ENCODE measurements at regions not wholly inside any gene's neighbourhood (a gene's known extent, or its start where the extent isn't known, plus 50 kb on each side); places are given as distances from the start of the nearest gene placed in this dataset.

GRCh38 chr13:82292334-82292733 lies 1589.9 kb downstream of the SLITRK1 start:
- H3K9me3 ChIP-seq (ENCODE audit: control insufficient read depth in 5 of 5, low read length in 5 of 5): no peaks in the 10 kb centered on the region
- H3K27me3 ChIP-seq (ENCODE audit: control insufficient read depth in 5 of 5, insufficient read depth in 4 of 5, low read length in 5 of 5): no peaks in the 10 kb centered on the region
- no peak overlapping the region for H3K4me3 ChIP-seq (ENCODE audit: low read depth in 1 of 5, low read length in 5 of 5)
- no peak overlapping the region for H3K27ac ChIP-seq (ENCODE audit: low read depth, low read length)
- H3K36me3 ChIP-seq (ENCODE audit: control insufficient read depth in 5 of 5, insufficient read depth in 5 of 5, low read length in 5 of 5): no peaks in the 10 kb centered on the region
- no peak overlapping the region for H3K9ac ChIP-seq (ENCODE audit: low read length in 5 of 5)
- H3K4me1 ChIP-seq (ENCODE audit: control insufficient read depth in 5 of 5, insufficient read depth in 5 of 5, low read length in 5 of 5): no peaks in the 10 kb centered on the region

GRCh38 chr13:82291852-82292251 lies 1590.4 kb downstream of the SLITRK1 start:
- Histone ChIP-seq H3K36me3 (ENCODE audit: control insufficient read depth in 5 of 5, insufficient read depth in 5 of 5, low read length in 5 of 5) (no peaks in the 10 kb centered on the region), H3K9me3 (ENCODE audit: control insufficient read depth in 5 of 5, low read length in 5 of 5) (no peaks in the 10 kb centered on the region), H3K27me3 (ENCODE audit: control insufficient read depth in 5 of 5, insufficient read depth in 4 of 5, low read length in 5 of 5) (no peaks in the 10 kb centered on the region), H3K27ac (ENCODE audit: low read depth, low read length) (no peak overlapping the region), H3K4me3 (ENCODE audit: low read depth in 1 of 5, low read length in 5 of 5) (no peak overlapping the region), H3K9ac (ENCODE audit: low read length in 5 of 5) (no peak overlapping the region), H3K4me1 (ENCODE audit: control insufficient read depth in 5 of 5, insufficient read depth in 5 of 5, low read length in 5 of 5) (no peaks in the 10 kb centered on the region)

- no peaks in the 10 kb centered on the region for H3K4me1 ChIP-seq (ENCODE audit: control insufficient read depth in 5 of 5, insufficient read depth in 5 of 5, low read length in 5 of 5)
- H3K4me3 ChIP-seq (ENCODE audit: low read depth in 1 of 5, low read length in 5 of 5): no peak overlapping the region
- no peak overlapping the region for H3K27ac ChIP-seq (ENCODE audit: low read depth, low read length)
- H3K9me3 ChIP-seq (ENCODE audit: control insufficient read depth in 5 of 5, low read length in 5 of 5): peaks cover 0 to 2% (median 0%) of the 10 kb centered on the region in 5 donors
- H3K27me3 ChIP-seq (ENCODE audit: control insufficient read depth in 5 of 5, insufficient read depth in 4 of 5, low read length in 5 of 5): no peaks in the 10 kb centered on the region
- H3K9ac ChIP-seq (ENCODE audit: low read length in 5 of 5): no peak overlapping the region
- no peaks in the 10 kb centered on the region for H3K36me3 ChIP-seq (ENCODE audit: control insufficient read depth in 5 of 5, insufficient read depth in 5 of 5, low read length in 5 of 5)
Observed at GRCh38 chr13:82275644-82276043, 1606.6 kb downstream of the SLITRK1 start.

GRCh38 chr13:82259284-82259683 lies 1623.0 kb downstream of the SLITRK1 start:
- H3K4me1 ChIP-seq (ENCODE audit: control insufficient read depth in 5 of 5, insufficient read depth in 5 of 5, low read length in 5 of 5): no peaks in the 10 kb centered on the region
- no peak overlapping the region for H3K9ac ChIP-seq (ENCODE audit: low read length in 5 of 5)
- no peaks in the 10 kb centered on the region for H3K27me3 ChIP-seq (ENCODE audit: control insufficient read depth in 5 of 5, insufficient read depth in 4 of 5, low read length in 5 of 5)
- no peak overlapping the region for H3K27ac ChIP-seq (ENCODE audit: low read depth, low read length)
- H3K4me3 ChIP-seq (ENCODE audit: low read depth in 1 of 5, low read length in 5 of 5): no peak overlapping the region
- H3K36me3 ChIP-seq (ENCODE audit: control insufficient read depth in 5 of 5, insufficient read depth in 5 of 5, low read length in 5 of 5): no peaks in the 10 kb centered on the region
- no peaks in the 10 kb centered on the region for H3K9me3 ChIP-seq (ENCODE audit: control insufficient read depth in 5 of 5, low read length in 5 of 5)

GRCh38 chr13:82257790-82258507 lies 1624.3 kb downstream of the SLITRK1 start:
- no peaks in the 10 kb centered on the region for H3K36me3 ChIP-seq (ENCODE audit: control insufficient read depth in 5 of 5, insufficient read depth in 5 of 5, low read length in 5 of 5)
- no peaks in the 10 kb centered on the region for H3K27me3 ChIP-seq (ENCODE audit: control insufficient read depth in 5 of 5, insufficient read depth in 4 of 5, low read length in 5 of 5)
- H3K27ac ChIP-seq (ENCODE audit: low read depth, low read length): no peak overlapping the region

GRCh38 chr13:82248762-82249161 lies 1633.5 kb downstream of the SLITRK1 start:
- no peak overlapping the region for H3K4me3 ChIP-seq (ENCODE audit: low read depth in 1 of 5, low read length in 5 of 5)
- no peaks in the 10 kb centered on the region for H3K4me1 ChIP-seq (ENCODE audit: control insufficient read depth in 5 of 5, insufficient read depth in 5 of 5, low read length in 5 of 5)
- H3K27me3 ChIP-seq (ENCODE audit: control insufficient read depth in 5 of 5, insufficient read depth in 4 of 5, low read length in 5 of 5): no peaks in the 10 kb centered on the region
- H3K27ac ChIP-seq (ENCODE audit: low read depth, low read length): no peak overlapping the region
- H3K9ac ChIP-seq (ENCODE audit: low read length in 5 of 5): no peak overlapping the region
- H3K36me3 ChIP-seq (ENCODE audit: control insufficient read depth in 5 of 5, insufficient read depth in 5 of 5, low read length in 5 of 5): no peaks in the 10 kb centered on the region
- H3K9me3 ChIP-seq (ENCODE audit: control insufficient read depth in 5 of 5, low read length in 5 of 5): no peaks in the 10 kb centered on the region

More at GRCh38 chr13:82257790-82258507, 1624.3 kb downstream of the SLITRK1 start:
- H3K9me3 ChIP-seq (ENCODE audit: control insufficient read depth in 5 of 5, low read length in 5 of 5): no peaks in the 10 kb centered on the region
- H3K4me3 ChIP-seq (ENCODE audit: low read depth in 1 of 5, low read length in 5 of 5): no peak overlapping the region
- H3K9ac ChIP-seq (ENCODE audit: low read length in 5 of 5): no peak overlapping the region
- H3K4me1 ChIP-seq (ENCODE audit: control insufficient read depth in 5 of 5, insufficient read depth in 5 of 5, low read length in 5 of 5): no peaks in the 10 kb centered on the region

GRCh38 chr13:82245860-82246259 lies 1636.4 kb downstream of the SLITRK1 start:
- H3K27ac ChIP-seq (ENCODE audit: low read depth, low read length): no peak overlapping the region
- H3K4me3 ChIP-seq (ENCODE audit: low read depth in 1 of 5, low read length in 5 of 5): no peak overlapping the region
- H3K9me3 ChIP-seq (ENCODE audit: control insufficient read depth in 5 of 5, low read length in 5 of 5): no peaks in the 10 kb centered on the region
- no peaks in the 10 kb centered on the region for H3K27me3 ChIP-seq (ENCODE audit: control insufficient read depth in 5 of 5, insufficient read depth in 4 of 5, low read length in 5 of 5)
- H3K36me3 ChIP-seq (ENCODE audit: control insufficient read depth in 5 of 5, insufficient read depth in 5 of 5, low read length in 5 of 5): no peaks in the 10 kb centered on the region
- H3K4me1 ChIP-seq (ENCODE audit: control insufficient read depth in 5 of 5, insufficient read depth in 5 of 5, low read length in 5 of 5): no peaks in the 10 kb centered on the region
- H3K9ac ChIP-seq (ENCODE audit: low read length in 5 of 5): no peak overlapping the region

GRCh38 chr13:82224806-82225205 lies 1657.5 kb downstream of the SLITRK1 start:
- no peaks in the 10 kb centered on the region for H3K4me1 ChIP-seq (ENCODE audit: control insufficient read depth in 5 of 5, insufficient read depth in 5 of 5, low read length in 5 of 5)
- no peak overlapping the region for H3K4me3 ChIP-seq (ENCODE audit: low read depth in 1 of 5, low read length in 5 of 5)
- no peak overlapping the region for H3K9ac ChIP-seq (ENCODE audit: low read length in 5 of 5)
- H3K27ac ChIP-seq (ENCODE audit: low read depth, low read length): no peak overlapping the region
- no peaks in the 10 kb centered on the region for H3K36me3 ChIP-seq (ENCODE audit: control insufficient read depth in 5 of 5, insufficient read depth in 5 of 5, low read length in 5 of 5)
- H3K27me3 ChIP-seq (ENCODE audit: control insufficient read depth in 5 of 5, insufficient read depth in 4 of 5, low read length in 5 of 5): no peaks in the 10 kb centered on the region
- H3K9me3 ChIP-seq (ENCODE audit: control insufficient read depth in 5 of 5, low read length in 5 of 5): no peaks in the 10 kb centered on the region

- no peak overlapping the region for H3K27ac ChIP-seq (ENCODE audit: low read depth, low read length)
- no peaks in the 10 kb centered on the region for H3K4me1 ChIP-seq (ENCODE audit: control insufficient read depth in 5 of 5, insufficient read depth in 5 of 5, low read length in 5 of 5)
- no peaks in the 10 kb centered on the region for H3K9me3 ChIP-seq (ENCODE audit: control insufficient read depth in 5 of 5, low read length in 5 of 5)
- H3K36me3 ChIP-seq (ENCODE audit: control insufficient read depth in 5 of 5, insufficient read depth in 5 of 5, low read length in 5 of 5): no peaks in the 10 kb centered on the region
- no peak overlapping the region for H3K9ac ChIP-seq (ENCODE audit: low read length in 5 of 5)
- H3K4me3 ChIP-seq (ENCODE audit: low read depth in 1 of 5, low read length in 5 of 5): no peak overlapping the region
- no peaks in the 10 kb centered on the region for H3K27me3 ChIP-seq (ENCODE audit: control insufficient read depth in 5 of 5, insufficient read depth in 4 of 5, low read length in 5 of 5)
Observed at GRCh38 chr13:82221621-82222020, 1660.7 kb downstream of the SLITRK1 start.

- peaks cover 0 to 6% (median 3%) of the 10 kb centered on the region in 5 donors for H3K9me3 ChIP-seq (ENCODE audit: control insufficient read depth in 5 of 5, low read length in 5 of 5)
- no peak overlapping the region for H3K4me3 ChIP-seq (ENCODE audit: low read depth in 1 of 5, low read length in 5 of 5)
- no peak overlapping the region for H3K27ac ChIP-seq (ENCODE audit: low read depth, low read length)
- H3K9ac ChIP-seq (ENCODE audit: low read length in 5 of 5): no peak overlapping the region
- H3K4me1 ChIP-seq (ENCODE audit: control insufficient read depth in 5 of 5, insufficient read depth in 5 of 5, low read length in 5 of 5): no peaks in the 10 kb centered on the region
- no peaks in the 10 kb centered on the region for H3K27me3 ChIP-seq (ENCODE audit: control insufficient read depth in 5 of 5, insufficient read depth in 4 of 5, low read length in 5 of 5)
- H3K36me3 ChIP-seq (ENCODE audit: control insufficient read depth in 5 of 5, insufficient read depth in 5 of 5, low read length in 5 of 5): no peaks in the 10 kb centered on the region
Observed at GRCh38 chr13:82220641-82221040, 1661.6 kb downstream of the SLITRK1 start.
